ENCODE measurements at regions not wholly inside any gene's neighbourhood (a gene's known extent, or its start where the extent isn't known, plus 50 kb on each side); places are given as distances from the start of the nearest gene placed in this dataset.
"Not testable (repeated sequence)": the region's sequence is repeated elsewhere in the genome, so short reads cannot be mapped to it uniquely, and the experiment has no call there.

DNA sequence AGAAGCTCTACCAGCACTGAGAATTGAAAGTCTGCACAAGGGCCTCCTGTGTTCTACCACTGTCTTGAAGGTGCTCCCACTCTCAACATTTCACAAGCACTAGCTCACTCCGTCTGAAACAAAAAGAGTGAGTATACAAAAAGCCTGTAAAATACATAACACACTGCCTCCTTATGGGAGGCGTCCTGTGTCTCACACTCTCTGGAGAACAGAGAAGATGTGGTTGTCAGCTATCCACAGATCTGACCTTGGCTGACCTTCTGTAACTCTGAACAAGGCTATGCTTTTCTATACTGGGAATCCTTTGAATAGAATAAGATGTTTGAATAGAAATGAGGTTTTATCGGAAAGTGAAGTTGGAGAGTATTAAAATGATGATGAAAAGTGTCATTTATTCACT is 171.3 kb upstream of the TMEM45B start:
- DNase-seq (ENCODE audit: low read depth): no peak
- TF ChIP-seq, protein P1, sequence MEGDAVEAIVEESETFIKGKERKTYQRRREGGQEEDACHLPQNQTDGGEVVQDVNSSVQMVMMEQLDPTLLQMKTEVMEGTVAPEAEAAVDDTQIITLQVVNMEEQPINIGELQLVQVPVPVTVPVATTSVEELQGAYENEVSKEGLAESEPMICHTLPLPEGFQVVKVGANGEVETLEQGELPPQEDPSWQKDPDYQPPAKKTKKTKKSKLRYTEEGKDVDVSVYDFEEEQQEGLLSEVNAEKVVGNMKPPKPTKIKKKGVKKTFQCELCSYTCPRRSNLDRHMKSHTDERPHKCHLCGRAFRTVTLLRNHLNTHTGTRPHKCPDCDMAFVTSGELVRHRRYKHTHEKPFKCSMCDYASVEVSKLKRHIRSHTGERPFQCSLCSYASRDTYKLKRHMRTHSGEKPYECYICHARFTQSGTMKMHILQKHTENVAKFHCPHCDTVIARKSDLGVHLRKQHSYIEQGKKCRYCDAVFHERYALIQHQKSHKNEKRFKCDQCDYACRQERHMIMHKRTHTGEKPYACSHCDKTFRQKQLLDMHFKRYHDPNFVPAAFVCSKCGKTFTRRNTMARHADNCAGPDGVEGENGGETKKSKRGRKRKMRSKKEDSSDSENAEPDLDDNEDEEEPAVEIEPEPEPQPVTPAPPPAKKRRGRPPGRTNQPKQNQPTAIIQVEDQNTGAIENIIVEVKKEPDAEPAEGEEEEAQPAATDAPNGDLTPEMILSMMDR (conservative IDR thresholded peaks at IDR 0.05; ENCODE audit: low read length): no peak
- H3K4me3 ChIP-seq (ENCODE audit: low read length): no peak overlapping the region

DNA sequence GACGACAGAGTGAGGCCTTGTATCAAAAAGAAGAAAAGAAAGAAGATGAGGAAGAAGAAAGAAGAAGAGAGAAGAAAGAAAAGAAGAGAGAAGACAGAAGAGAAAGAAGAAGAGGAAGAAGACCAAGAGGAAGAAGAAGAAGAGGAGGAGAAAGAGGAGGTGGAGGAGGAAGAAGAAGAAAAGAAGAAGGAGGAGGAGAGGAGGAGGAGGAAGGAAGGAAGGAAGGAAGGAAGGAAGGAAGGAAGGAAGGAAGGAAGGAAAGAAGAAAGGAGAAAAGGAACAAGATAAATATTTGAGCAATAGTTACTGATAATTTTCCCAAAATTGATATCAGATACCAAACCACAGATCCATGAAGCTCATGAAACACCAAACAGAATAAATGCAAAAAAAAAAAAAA is 169.7 kb upstream of the TMEM45B start:
- TF ChIP-seq, protein P1 (conservative IDR thresholded peaks at IDR 0.05; ENCODE audit: low read length): no peak
- H3K4me3 ChIP-seq (ENCODE audit: low read length): no peak overlapping the region
- no peak for DNase-seq (ENCODE audit: low read depth)

DNA sequence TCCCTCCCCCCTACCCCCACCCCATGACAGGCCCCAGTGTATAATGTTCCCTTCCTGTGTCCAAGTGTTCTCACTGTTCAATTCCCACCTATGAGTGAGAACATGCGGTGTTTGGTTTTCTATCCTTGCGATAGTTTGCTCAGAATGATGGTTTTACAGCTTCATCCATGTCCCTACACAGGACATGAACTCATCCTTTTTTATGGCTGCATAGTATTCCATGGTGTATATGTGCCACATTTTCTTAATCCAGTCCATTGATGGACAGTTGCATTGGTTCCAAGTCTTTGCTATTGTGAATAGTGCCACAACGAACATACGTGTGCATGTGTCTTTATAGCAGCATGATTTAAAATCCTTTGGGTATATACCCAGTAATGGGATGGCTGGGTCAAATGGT is 165.6 kb upstream of the TMEM45B start:
- DNase-seq (ENCODE audit: low read depth); H3K4me3 ChIP-seq (ENCODE audit: low read length): not testable (repeated sequence)

DNA sequence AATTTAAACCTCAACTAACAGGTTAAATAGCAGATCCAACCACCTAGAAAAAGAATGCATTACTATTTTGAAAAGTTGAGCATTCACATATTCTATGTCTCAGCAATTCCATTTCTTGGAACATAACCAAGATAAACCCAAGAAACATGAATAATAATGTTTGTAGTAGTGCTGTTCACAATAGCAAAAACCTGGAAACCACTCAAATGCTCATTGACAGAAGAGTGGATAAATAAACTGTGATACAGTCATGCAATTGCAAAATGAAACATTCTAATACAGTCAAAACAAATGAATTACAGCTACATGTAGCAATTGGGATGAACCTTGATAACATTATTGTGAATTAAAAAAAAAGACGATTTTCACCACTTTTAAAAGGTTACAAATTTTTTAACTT is 162.8 kb upstream of the TMEM45B start:
- H3K4me3 ChIP-seq (ENCODE audit: low read length): no peak overlapping the region
- no peak for DNase-seq (ENCODE audit: low read depth)
- TF ChIP-seq, protein P1 (conservative IDR thresholded peaks at IDR 0.05; ENCODE audit: low read length): no peak

DNA sequence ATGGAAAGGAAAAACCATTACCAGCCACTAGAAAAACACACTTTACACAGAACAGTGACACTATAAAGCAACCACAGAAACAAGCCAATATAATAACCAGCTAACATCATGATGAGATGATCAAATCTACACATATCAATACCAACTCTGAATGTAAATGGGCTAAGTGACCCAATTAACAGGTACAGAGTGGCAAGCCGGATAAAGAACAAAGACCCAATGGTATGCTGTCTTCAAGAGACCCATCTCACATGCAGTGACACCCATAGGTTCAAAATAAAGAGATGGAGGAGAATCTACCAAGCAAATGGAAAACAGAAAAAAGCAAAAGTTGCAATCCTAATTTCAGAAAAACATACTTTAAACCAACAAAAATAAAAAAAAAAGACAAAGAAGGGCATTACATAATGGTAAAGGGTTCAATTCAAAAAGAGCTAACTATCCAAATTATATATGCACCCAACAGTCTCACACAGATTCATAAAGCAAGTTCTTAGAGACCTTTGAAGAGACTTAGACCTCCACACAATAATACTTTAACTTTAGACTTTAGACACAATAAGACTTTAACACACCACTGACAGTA is 160.3 kb upstream of the TMEM45B start:
- TF ChIP-seq, protein P1 (conservative IDR thresholded peaks at IDR 0.05; ENCODE audit: low read length): no peak
- DNase-seq (ENCODE audit: low read depth): no peak

DNA sequence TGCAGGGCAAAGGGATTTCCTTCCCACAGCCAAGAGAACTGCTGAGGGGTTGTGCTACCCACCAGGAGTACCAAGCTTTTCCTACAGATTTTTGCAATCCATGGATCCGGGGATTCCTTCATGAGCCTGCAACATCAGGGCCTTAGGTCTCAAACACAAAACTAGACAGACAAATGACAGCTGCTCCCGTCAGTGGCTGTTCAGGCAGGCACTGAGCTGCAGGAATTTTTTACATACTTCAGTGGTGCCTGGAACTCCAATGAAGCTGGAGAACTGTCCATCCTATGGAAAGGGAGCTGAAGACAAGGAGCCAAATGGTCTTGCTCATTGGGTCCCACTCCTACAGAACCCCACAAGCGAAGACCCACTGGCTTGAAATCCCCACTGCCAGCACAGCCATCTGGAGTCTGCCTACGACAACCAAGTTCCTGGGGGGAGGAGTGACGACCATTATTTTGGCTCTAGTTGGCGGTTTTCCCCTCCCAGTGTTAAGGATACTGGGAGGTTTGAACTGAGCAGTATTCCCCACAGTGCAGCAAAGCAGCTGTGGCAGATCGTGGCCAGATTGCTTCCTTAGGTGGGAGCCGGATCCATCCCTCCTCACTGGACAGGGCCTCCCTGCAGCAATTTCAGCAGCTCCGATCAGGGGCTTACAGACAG is 157.7 kb upstream of the TMEM45B start:
- DNase-seq (ENCODE audit: low read depth): no peak
- no peak overlapping the region for H3K4me3 ChIP-seq (ENCODE audit: low read length)
- TF ChIP-seq, protein P1 (conservative IDR thresholded peaks at IDR 0.05; ENCODE audit: low read length): no peak

More for the DNA sequence above, 160.3 kb upstream of the TMEM45B start:
- no peak overlapping the region for H3K4me3 ChIP-seq (ENCODE audit: low read length)

DNA sequence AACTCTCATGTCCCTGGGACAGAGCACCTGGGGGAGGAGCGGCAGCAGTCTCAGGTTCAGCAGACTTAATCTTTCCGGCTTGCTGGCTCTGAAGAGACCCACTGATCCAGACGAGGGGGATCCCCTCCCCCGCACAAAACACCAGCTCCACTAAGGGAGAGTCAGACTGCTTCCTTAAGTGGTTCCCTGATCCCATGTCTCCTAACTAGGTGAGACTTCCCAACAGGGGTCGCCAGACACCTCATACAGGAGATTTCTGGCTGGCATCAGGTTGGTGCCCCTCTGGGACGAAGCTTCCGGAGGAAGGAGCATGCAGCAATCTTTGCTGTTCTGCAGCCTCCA is 157.2 kb upstream of the TMEM45B start:
- no peak overlapping the region for H3K4me3 ChIP-seq (ENCODE audit: low read length)
- no peak for DNase-seq (ENCODE audit: low read depth)
- TF ChIP-seq, protein P1 (conservative IDR thresholded peaks at IDR 0.05; ENCODE audit: low read length): no peak

Data from AG10803 (cell line).